Muscle layer of duodenum (tissue), 2 donors: ENCODE measurements at regions not wholly inside any gene's neighbourhood (a gene's known extent, or its start where the extent isn't known, plus 50 kb on each side); places are given as distances from the start of the nearest gene placed in this dataset.

ENCODE experiments used
- H3K27ac ChIP-seq: one replicate; pipeline ENCODE4 v1.7.0; 2013; ENCODE audit warnings: mild to moderate bottlenecking, low read length
- H3K27me3 ChIP-seq: one replicate; pipeline ENCODE4 v1.7.0; 2013; ENCODE audit warnings: low read depth, mild to moderate bottlenecking, control low read depth, low read length
- H3K36me3 ChIP-seq, 2 donors: one replicate each; pipeline ENCODE4 v1.7.0; 2013; ENCODE audit warnings: low read length in 2 of 2, control low read depth in 1 of 2, mild to moderate bottlenecking in 1 of 2; ENCODE audit not compliant: insufficient read depth in 2 of 2, control insufficient read depth in 1 of 2
- H3K4me1 ChIP-seq, 2 donors: one replicate each; pipeline ENCODE4 v1.7.0; 2013; ENCODE audit warnings: low read length in 2 of 2, mild to moderate bottlenecking in 2 of 2, control low read depth in 1 of 2, moderate library complexity in 1 of 2; ENCODE audit not compliant: insufficient read depth in 2 of 2, control insufficient read depth in 1 of 2
- H3K4me3 ChIP-seq, 2 donors: one replicate each; pipeline ENCODE4 v1.7.0; 2013; ENCODE audit warnings: low read length in 2 of 2, low read depth in 1 of 2, mild to moderate bottlenecking in 1 of 2
- H3K9me3 ChIP-seq, 2 donors: one replicate each; pipeline ENCODE4 v1.7.0; 2013; ENCODE audit warnings: low read length in 2 of 2, control low read depth in 1 of 2, mild to moderate bottlenecking in 1 of 2; ENCODE audit not compliant: control insufficient read depth in 1 of 2
- donor health status: healthy.

DNA sequence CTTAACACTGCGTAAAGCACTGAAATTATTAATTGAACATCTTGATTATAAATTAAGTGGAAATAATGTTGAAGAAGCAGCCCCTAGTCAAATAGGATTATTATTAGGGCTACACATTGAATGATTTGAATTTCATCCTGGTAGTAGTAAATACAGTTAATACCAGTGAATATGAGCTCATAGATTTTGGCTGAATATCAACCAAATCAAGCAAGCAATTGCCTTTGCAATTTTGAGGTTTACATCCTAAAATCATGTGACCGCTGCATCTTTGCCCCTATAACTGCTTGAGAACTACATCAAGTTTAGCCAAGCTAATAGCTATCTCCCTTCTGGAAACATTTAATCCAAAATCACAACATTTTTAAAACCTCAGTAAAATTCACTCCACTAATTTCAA is 801.2 kb upstream of the PIK3C3 start:
- H3K27me3 ChIP-seq, result no peaks in the 10 kb centered on the region
- H3K9me3 ChIP-seq, result no peaks in the 10 kb centered on the region
- H3K4me3 ChIP-seq, result no peak overlapping the region
- H3K27ac ChIP-seq, result no peak overlapping the region
- H3K36me3 ChIP-seq, result no peaks in the 10 kb centered on the region
- no peaks in the 10 kb centered on the region for H3K4me1 ChIP-seq

DNA sequence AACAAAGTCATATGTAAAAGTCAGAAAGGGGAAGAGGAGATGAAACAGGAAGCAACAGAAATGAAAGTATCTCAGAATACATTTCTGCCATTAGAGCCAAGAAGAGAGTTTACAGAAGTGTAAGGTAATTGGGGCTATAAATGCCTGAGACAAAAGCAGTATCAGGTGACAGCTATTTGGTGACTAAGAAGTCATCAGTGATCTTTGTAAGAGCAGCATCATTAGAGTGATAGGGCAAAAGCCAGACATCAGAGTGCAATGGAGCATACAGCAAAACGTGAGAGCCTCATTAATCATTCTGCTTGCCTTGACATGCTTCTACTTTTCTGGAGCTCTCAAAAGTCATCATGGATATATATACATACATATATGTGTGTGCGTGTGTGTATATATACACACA is 804.7 kb upstream of the PIK3C3 start:
- Histone ChIP-seq H3K27ac (no peak overlapping the region), H3K4me3 (no peak overlapping the region), H3K4me1 (no peaks in the 10 kb centered on the region), H3K9me3 (no peaks in the 10 kb centered on the region), H3K27me3 (no peaks in the 10 kb centered on the region), H3K36me3 (no peaks in the 10 kb centered on the region)

DNA sequence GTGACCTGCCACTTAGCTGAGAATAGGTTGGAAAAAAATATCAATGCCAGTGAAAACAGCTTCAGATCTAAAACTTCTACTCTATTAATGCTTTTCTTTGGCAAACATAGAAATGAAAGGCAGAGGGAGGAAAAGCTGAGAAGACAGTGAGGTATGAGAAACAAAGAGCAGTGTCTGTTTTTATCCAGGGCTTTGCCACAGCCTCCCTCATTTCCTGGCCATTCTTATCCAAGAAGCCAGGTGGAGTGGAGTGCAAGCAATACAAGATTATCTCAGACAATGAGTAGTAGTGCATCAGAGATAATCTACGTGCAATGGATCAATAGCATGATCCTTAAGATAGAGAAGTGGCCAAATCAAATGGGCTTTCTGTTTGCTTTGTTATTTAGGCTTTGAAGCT is 808.7 kb upstream of the PIK3C3 start:
- H3K36me3 ChIP-seq, result no peaks in the 10 kb centered on the region

DNA sequence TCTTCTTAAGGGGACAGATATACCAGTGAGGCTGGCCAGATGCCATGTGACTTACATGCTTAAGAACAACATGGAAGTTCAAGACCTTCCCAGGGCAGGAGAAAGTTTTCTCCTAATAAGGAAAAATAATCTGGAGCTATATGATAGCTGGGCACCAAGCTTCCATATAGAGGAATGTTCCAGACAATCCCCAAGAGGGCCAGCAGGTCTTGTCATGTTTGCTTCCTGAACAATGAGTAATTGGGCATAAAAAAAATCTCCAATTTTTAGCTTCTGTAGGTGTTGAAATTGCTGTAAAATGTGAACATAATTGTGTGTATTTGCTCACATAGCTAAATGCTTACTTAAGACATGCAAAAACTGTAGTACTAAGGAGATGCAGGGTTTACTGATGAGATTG is 809.5 kb upstream of the PIK3C3 start:
- Histone ChIP-seq H3K4me3 (no peak overlapping the region), H3K36me3 (no peaks in the 10 kb centered on the region), H3K27me3 (no peaks in the 10 kb centered on the region), H3K9me3 (no peaks in the 10 kb centered on the region), H3K4me1 (no peaks in the 10 kb centered on the region), H3K27ac (no peak overlapping the region)

More for the DNA sequence above, 808.7 kb upstream of the PIK3C3 start:
- Histone ChIP-seq H3K27me3 (no peaks in the 10 kb centered on the region), H3K4me3 (no peak overlapping the region), H3K27ac (no peak overlapping the region), H3K4me1 (no peaks in the 10 kb centered on the region), H3K9me3 (no peaks in the 10 kb centered on the region)

DNA sequence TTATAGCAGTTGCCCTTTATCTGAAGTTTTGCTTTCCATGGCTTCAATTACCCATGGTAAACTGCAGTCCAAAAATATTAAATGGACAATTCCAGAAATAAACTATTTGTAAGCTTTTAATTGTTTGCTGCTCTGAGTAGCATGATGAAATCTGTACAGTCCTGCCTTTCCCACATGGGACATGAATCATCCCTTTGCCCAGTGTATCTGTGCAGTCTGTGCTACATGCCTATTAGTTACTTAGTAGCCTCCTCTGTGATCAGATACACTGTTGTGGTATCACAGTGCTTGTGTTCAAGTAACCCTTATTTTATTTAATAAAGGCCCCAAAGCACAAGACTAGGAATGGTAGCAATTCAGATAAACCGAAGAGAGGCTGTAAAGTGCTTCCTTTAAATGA is 810.6 kb upstream of the PIK3C3 start:
- Histone ChIP-seq H3K4me1 (no peaks in the 10 kb centered on the region), H3K36me3 (no peaks in the 10 kb centered on the region), H3K9me3 (no peaks in the 10 kb centered on the region), H3K27me3 (no peaks in the 10 kb centered on the region), H3K27ac (no peak overlapping the region), H3K4me3 (no peak overlapping the region)

DNA sequence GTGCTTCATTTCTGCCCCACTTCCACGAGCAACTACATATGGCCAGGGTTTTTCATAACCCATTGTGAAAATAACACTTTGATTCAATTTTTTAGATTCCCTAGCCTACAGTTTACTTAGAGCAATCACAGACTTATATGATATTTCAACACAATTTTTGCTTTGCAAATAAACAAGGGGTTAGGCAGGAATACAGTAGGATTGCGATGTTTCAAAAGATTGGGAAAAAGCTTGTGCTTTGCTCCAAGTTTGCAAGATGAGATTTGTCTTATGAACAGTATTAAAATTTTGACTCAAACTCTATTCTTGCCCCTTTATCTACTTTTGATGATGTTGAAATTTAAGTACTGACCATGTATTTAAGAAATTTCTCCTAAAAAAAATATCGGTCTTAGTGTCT is 814.5 kb upstream of the PIK3C3 start:
- no peaks in the 10 kb centered on the region for H3K4me1 ChIP-seq
- no peak overlapping the region for H3K27ac ChIP-seq
- H3K36me3 ChIP-seq, result no peaks in the 10 kb centered on the region
- no peaks in the 10 kb centered on the region for H3K27me3 ChIP-seq
- H3K4me3 ChIP-seq, result no peak overlapping the region
- no peaks in the 10 kb centered on the region for H3K9me3 ChIP-seq

DNA sequence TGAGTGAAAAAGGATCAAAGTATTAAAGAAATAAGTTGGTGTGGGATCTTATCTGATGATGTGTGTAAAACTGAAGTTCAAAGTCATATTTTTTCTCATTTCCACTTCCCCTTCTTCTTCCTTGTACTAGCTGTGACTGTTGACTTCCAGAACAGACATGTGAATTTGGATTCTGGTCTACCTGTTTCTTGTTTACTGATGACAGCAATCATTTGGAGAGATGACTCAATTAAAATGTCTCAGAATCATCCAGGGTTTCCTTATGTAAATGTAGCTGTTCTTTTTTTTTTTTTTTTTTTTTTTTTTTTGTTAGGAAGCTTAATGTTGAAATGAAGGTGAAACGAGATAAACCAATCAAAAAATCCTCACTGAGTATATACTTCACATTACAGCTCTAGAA is 819.9 kb upstream of the PIK3C3 start:
- Histone ChIP-seq H3K9me3 (no peaks in the 10 kb centered on the region), H3K27ac (no peak overlapping the region), H3K4me1 (no peaks in the 10 kb centered on the region), H3K36me3 (no peaks in the 10 kb centered on the region), H3K4me3 (no peak overlapping the region), H3K27me3 (no peaks in the 10 kb centered on the region)

DNA sequence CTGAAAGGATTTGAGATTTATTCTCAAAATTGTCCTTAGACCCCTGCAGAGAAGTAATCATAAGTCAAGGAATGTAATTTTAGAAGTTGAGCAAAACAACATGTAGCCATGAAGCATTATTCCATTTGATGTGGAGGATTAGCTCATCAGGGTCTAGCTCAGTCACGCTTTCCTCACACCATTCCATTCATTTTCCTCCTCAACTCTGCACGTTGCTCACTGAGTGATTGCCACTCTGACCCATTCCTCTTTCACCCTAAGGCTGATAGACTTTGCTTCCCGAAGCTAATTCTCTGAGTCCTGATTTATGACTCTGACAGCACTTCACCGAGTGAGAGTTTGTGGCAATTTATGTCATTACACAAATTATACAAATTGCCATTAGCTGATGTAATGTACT is 820.6 kb upstream of the PIK3C3 start:
- Histone ChIP-seq H3K36me3 (no peaks in the 10 kb centered on the region), H3K4me1 (no peaks in the 10 kb centered on the region), H3K9me3 (no peaks in the 10 kb centered on the region), H3K27me3 (no peaks in the 10 kb centered on the region), H3K4me3 (no peak overlapping the region), H3K27ac (no peak overlapping the region)

DNA sequence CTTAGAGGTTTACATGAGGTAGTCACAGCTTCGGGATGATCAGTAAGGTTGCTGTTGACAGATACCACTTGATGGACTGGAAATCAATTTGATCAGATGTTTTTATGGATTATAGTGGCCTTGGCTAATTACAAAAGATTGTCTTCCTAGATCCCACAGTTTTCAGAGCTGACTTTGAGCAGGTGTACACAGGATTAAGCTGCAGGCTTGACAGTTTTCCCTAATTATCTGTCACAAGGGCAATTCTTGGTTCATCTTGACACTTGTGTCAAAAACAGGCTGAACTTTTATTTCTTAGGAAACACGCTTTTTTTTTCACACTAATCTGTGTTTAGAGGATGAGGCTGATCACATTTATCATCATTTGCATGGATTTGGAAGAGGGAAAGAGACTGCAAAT is 824.0 kb upstream of the PIK3C3 start:
- Histone ChIP-seq H3K27ac (no peak overlapping the region), H3K36me3 (no peaks in the 10 kb centered on the region), H3K4me1 (no peaks in the 10 kb centered on the region), H3K9me3 (no peaks in the 10 kb centered on the region), H3K27me3 (no peaks in the 10 kb centered on the region), H3K4me3 (no peak overlapping the region)

DNA sequence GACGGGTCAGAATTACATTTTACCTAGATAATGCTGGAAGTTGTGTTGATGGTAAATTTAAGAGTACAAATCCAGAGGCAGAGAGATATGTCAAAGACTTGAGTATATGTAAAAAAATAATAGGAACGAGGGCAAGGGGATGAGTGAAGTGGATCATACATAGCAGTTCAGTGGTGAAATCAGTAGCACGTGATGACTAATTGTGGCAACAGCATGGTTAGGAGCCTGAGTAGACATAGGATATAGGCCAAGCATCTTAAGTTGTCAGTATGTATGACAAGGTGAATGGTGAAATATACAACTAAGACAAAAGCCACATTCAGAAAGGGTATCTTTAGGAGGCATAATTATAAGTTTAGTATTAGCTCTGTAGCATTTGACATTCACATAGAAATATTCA is 826.5 kb upstream of the PIK3C3 start:
- Histone ChIP-seq H3K36me3 (no peaks in the 10 kb centered on the region), H3K4me3 (no peak overlapping the region), H3K27ac (no peak overlapping the region), H3K9me3 (no peaks in the 10 kb centered on the region), H3K27me3 (no peaks in the 10 kb centered on the region), H3K4me1 (no peaks in the 10 kb centered on the region)

DNA sequence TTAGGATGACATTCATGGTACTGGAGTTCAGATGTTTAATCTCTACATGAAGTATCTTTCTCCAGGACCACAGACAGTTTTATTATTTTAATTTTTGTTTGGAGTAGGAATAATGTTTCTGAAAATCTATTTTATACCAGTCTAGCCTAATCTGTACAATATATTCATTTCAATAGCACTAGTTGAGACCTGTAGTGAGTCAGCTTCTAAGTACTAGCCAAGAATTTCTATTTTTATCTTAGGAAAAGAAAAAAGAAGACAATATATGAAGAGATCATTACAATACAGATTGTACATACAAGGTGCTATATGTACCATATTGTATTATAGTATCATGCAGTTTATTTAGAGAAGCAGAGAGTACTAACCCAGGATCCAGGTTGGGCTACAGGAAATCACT is 826.9 kb upstream of the PIK3C3 start:
- no peak overlapping the region for H3K4me3 ChIP-seq
- no peak overlapping the region for H3K27ac ChIP-seq
- no peaks in the 10 kb centered on the region for H3K27me3 ChIP-seq
- H3K36me3 ChIP-seq, result no peaks in the 10 kb centered on the region
- H3K4me1 ChIP-seq, result no peaks in the 10 kb centered on the region
- H3K9me3 ChIP-seq, result no peaks in the 10 kb centered on the region

DNA sequence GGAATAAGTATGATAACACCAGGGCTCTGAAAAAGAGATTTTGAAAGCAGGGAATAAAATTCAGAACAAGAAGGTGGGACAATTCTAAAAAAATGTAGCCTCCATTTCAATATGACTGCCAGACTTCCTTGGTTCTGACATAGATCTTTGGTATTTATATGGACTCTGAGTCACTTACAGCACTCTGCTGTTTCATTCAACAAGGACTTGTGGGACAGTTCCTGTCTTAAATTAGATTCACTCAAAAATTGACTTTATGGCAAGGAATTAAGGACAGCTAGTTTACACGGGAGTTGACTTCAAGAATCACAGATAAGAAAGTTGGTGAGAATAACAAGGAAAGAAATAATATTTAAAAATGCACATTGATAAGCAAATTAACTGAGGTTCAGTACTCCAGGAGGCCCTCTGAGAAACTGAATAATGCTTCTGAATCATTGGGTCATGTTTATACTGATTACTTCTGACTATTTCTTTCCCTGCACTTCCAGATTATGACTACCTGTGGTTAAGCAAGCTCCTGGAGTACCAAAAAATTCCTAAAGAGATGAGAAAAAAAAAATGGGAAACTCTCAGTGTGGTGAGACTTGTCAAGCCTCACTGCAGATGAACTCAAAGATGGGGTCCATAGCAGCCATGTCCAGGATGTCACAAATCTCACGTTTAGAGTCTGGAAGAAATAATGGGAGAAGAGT is 828.3 kb upstream of the PIK3C3 start:
- Histone ChIP-seq H3K27me3 (no peaks in the 10 kb centered on the region), H3K9me3 (no peaks in the 10 kb centered on the region), H3K4me1 (no peaks in the 10 kb centered on the region), H3K4me3 (no peak overlapping the region), H3K27ac (no peak overlapping the region), H3K36me3 (no peaks in the 10 kb centered on the region)
